ENCODE measurements at regions not wholly inside any gene's neighbourhood (a gene's known extent, or its start where the extent isn't known, plus 50 kb on each side); places are given as distances from the start of the nearest gene placed in this dataset.
"Not testable (repeated sequence)": the region's sequence is repeated elsewhere in the genome, so short reads cannot be mapped to it uniquely, and the experiment has no call there.

- DNase-seq (ENCODE audit: missing footprints) (no peak), ATAC-seq (no peak)
- intact Hi-C loops (cut with DNase I): no loop called here
Measured at GRCh38 chr9:7338586-7339281, 460.8 kb downstream of the DMAC1 start.

- intact Hi-C loops (cut with DNase I): no loop called here
- ATAC-seq: peak; percentile 96
- no peak for DNase-seq (ENCODE audit: missing footprints)
Measured at GRCh38 chr9:7336356-7337065, 463.1 kb downstream of the DMAC1 start.

DNA sequence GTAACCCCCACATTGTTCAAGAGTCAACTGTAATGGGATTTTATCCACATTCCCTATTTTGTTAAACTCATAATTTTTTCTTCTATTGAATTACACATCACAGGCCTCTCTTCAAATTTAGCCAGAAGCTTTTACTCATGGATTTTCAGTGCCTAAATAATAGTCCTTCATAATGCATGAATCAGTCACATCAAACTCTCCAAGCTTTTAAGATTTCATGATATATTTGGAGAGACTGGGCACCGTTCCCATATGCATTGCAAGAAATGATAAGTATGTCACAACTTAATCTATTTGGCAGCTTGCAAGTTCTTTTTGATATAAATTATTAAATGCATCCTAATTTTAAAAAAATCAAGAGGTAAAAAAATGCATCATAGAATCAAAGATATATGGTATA is 465.9 kb downstream of the DMAC1 start:
- intact Hi-C loops (cut with DNase I): no loop called here
- DNase-seq (ENCODE audit: missing footprints): no peak
- no peak for ATAC-seq

GRCh38 chr9:7332780-7333179 is 466.8 kb downstream of the DMAC1 start:
- ATAC-seq (no peak), DNase-seq (ENCODE audit: missing footprints) (no peak)
- intact Hi-C loops (cut with DNase I): no loop called here

- DNase-seq (ENCODE audit: missing footprints) (no peak), ATAC-seq (no peak)
- intact Hi-C loops (cut with DNase I): no loop called here
Measured at GRCh38 chr9:7328453-7328852, 471.1 kb downstream of the DMAC1 start.

DNA sequence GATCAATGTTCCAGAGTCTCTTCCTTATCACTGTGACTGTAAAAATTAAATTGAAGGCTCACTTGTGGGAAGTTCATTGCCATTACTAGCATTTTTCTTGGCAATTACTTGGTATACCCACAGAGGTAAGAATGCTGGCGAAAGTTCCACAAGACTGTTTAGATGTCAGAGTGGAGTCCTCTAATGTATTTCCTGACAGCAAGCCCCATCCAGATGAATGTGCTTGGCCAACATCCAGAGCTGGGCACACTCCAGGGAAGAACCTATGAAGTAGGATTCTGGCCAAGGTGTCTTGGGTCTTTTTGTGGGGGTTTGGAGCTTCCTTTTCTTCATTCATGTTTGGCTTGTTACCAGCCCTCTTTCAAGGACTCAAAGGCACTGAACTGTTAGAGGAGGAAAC is 473.6 kb downstream of the DMAC1 start:
- intact Hi-C loops (cut with DNase I): no loop called here
- no peak for ATAC-seq

GRCh38 chr9:7324152-7324598 is 475.4 kb downstream of the DMAC1 start:
- DNase-seq (ENCODE audit: missing footprints) (no peak), ATAC-seq (peak; percentile 50)
- intact Hi-C loops (cut with DNase I): no loop called here

More for the DNA sequence above, 473.6 kb downstream of the DMAC1 start:
- no peak for DNase-seq (ENCODE audit: missing footprints)

GRCh38 chr9:7320841-7321240 is 478.7 kb downstream of the DMAC1 start:
- DNase-seq (ENCODE audit: missing footprints): no peak
- no peak for ATAC-seq
- intact Hi-C loops (cut with DNase I): no loop called here

- ATAC-seq: no peak
- DNase-seq (ENCODE audit: missing footprints): no peak
- intact Hi-C loops (cut with DNase I): no loop called here
Measured at GRCh38 chr9:7320139-7320538, 479.4 kb downstream of the DMAC1 start.

DNA sequence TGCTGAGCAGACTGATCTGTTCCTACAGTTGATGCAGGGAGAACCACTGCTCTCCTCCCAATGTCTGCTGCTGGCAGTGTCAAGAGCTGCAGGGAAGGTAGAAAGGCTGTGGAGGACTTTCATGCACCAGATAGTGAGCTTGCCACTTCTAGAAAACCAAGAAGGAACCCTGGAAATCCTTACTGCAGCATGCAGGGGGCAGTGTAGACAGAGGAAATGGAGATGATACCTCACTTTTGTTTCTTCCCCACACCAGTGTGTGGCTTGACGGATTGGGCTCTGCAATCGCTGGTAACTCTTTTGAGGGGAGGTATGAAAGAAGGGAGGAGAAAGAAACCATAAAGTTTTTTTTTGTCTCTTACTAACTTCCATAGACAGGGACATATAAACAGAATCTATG is 480.7 kb downstream of the DMAC1 start:
- intact Hi-C loops (cut with DNase I): no loop called here
- DNase-seq (ENCODE audit: missing footprints) (no peak), ATAC-seq (no peak)

GRCh38 chr9:7316967-7317366 is 482.6 kb downstream of the DMAC1 start:
- intact Hi-C loops (cut with DNase I): no loop called here
- DNase-seq (ENCODE audit: missing footprints): no peak
- ATAC-seq: no peak

- DNase-seq (ENCODE audit: missing footprints): no peak
- intact Hi-C loops (cut with DNase I): no loop called here
- ATAC-seq: peak; percentile 87
Measured at GRCh38 chr9:7316166-7316795, 483.3 kb downstream of the DMAC1 start.

- ATAC-seq (peak; percentile 87), DNase-seq (ENCODE audit: missing footprints) (no peak)
- intact Hi-C loops (cut with DNase I): no loop called here
Measured at GRCh38 chr9:7315746-7316145, 483.8 kb downstream of the DMAC1 start.

GRCh38 chr9:7315116-7315515 is 484.5 kb downstream of the DMAC1 start:
- intact Hi-C loops (cut with DNase I): no loop called here
- DNase-seq (ENCODE audit: missing footprints): no peak
- peak; percentile 11 for ATAC-seq

- DNase-seq (ENCODE audit: missing footprints): no peak
- intact Hi-C loops (cut with DNase I): no loop called here
- no peak for ATAC-seq
Measured at GRCh38 chr9:7313389-7313788, 486.2 kb downstream of the DMAC1 start.

DNA sequence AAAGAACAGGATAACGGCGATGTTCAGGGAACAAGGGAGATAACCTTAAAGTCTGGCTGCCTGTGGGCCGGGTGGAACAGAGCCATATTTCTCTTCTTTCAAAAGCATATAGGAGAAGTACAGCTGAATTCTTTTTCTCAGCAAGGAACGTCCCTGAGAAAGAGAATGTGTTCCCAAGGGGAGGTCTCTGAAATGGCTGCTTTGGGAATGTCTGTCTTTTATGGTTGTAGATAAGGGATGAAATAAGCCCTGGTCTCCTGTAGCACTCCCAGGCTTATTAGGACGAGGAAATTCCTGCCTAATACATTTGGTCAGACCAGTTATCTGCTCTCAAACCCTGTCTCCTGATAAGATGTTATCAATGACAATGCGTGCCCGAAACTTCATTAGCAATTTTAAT is 490.5 kb downstream of the DMAC1 start:
- DNase-seq (ENCODE audit: missing footprints); ATAC-seq; intact Hi-C loops (cut with DNase I): not testable (repeated sequence)

- intact Hi-C loops (cut with DNase I): no loop called here
- ATAC-seq (no peak), DNase-seq (ENCODE audit: missing footprints) (no peak)
Measured at GRCh38 chr9:7305677-7306076, 493.9 kb downstream of the DMAC1 start.

DNA sequence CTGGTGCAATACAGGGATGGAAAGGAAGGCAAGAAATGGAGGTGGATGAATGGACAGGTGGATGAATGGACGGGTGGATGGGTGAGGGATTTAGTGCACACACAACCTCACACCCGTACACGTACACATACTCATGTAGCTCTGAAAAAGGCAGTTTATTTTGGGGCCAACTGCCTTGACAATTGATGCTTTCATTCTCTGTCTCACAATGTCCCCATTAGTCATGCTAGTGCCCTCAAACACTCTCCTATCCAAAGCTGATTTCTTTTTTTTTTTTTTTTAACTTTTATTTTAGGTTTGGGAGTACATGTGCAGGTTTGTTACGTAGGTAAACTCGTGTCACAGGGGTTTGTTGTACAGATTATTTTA is 495.0 kb downstream of the DMAC1 start:
- intact Hi-C loops (cut with DNase I): no loop called here
- no peak for ATAC-seq
- no peak for DNase-seq (ENCODE audit: missing footprints)

- intact Hi-C loops (cut with DNase I): no loop called here
- no peak for ATAC-seq
- no peak for DNase-seq (ENCODE audit: missing footprints)
Measured at GRCh38 chr9:7303907-7304626, 495.5 kb downstream of the DMAC1 start.

DNA sequence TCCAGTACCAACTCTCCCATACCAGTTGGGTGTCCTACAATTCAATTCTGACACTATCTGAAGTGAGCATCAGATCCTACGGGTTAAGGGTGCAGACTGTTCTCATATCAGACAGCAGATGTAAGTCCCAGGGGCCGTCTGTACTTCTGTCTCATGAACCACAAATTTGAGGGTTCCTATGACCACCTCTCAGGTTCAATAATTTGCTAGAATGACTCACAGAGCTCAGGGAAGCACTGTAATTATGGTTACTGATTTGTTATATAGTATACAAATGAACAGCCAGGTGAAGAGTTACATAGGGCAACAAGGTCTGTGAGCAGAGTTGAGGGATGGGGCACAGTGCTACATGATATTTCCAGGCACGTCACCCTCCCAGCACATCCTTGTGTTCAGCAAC is 499.1 kb downstream of the DMAC1 start:
- ATAC-seq: no peak

More for the DNA sequence above, 499.1 kb downstream of the DMAC1 start:
- intact Hi-C loops (cut with DNase I): no loop called here
- DNase-seq (ENCODE audit: missing footprints): no peak

Measured in Right ventricle myocardium inferior (tissue), 1 donor.